ENCODE measurements at regions not wholly inside any gene's neighbourhood (a gene's known extent, or its start where the extent isn't known, plus 50 kb on each side); places are given as distances from the start of the nearest gene placed in this dataset.
"Not testable (repeated sequence)": the region's sequence is repeated elsewhere in the genome, so short reads cannot be mapped to it uniquely, and the experiment has no call there.

DNA sequence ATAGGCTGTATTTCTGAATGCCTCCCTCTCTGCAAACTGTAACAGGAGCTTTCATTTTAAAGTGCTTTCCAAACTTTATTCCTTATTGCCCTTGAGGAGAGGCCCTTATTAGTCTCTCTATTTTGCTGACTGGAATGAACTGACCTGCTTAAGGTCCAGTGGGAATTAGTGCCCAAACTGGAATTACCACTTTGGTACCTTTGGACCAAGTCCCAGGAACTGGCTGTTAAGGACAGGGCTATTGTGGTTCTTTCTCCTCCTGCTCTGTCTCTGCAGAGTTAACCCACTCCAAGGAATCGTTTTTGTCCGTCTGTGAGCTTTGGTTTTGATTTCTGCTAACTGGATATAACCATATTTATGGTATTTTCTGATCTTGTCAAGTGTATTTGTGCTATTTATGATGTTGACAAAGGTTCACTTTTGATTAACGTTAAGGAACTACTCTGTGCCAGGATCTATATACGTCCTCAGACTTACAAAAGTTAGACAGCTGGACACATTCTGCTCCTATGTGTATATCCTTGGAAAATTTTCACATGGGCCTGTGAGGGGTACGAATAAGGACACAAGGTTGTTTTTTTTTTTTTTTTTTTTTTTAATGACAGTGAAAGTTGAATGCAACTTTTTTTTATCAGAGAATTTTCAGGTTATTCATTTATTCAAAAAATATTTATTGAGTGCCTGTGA lies 189.1 kb upstream of the ANKRD55 start:
- DNase-seq (ENCODE audit: low read depth in 2 of 2) = no peak

DNA sequence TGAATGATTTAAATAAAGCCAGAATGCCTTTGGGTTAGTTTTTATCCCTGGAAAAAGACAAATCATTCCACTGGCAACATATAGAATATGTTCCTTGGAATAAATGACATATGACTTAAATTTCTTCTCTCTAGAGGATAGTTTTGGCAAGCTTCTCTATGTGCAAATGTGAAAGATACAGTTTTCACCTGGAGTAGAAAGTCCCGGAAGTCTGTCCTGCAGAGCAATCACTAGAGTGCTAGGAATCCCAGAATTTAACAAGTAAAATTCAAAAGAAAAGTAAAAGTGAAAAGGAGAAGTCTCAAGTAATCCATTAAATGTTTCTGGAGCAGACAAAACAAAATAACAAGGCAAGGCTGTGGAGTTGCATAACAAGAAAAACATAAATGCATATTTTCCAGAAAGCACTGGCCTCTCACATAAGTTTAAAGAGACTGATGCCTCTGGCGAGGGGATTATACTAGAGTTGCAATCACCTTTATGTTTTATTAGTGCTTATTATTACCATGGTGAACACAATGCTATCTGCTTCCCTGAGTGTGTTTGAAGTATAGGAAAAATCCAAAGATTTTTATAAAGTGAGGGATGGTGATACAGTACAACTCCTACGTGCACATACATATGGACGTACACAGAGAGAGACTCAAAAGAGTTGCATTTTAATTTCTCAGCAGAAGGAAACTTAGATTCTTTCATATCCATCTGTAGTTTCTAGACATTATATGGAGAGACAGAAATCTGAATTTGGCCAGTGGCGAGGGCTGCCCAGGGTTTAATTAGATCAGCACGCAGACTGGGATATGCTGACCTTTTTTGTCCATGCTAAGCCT lies 188.3 kb upstream of the ANKRD55 start:
- no peak for DNase-seq (ENCODE audit: low read depth in 2 of 2)

DNA sequence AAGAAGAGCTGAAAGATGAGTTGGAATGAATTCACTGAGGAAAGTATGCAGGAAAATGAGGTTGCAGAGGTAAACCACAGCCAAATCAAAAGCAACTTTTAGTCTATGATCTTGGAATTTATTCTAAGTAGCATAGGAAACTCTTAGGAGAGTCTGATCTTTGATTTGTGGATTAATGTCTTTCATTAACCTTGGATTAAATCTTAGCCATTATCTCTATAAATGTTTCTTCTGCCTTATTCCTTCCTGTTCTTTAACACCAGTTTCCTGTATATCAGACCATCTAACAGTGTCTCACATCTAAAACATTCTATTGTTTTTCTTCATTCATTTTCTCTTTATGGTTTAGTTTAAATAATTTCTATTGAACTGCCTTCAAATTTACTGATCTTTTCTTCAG lies 187.2 kb upstream of the ANKRD55 start:
- no peak for DNase-seq (ENCODE audit: low read depth in 2 of 2)

DNA sequence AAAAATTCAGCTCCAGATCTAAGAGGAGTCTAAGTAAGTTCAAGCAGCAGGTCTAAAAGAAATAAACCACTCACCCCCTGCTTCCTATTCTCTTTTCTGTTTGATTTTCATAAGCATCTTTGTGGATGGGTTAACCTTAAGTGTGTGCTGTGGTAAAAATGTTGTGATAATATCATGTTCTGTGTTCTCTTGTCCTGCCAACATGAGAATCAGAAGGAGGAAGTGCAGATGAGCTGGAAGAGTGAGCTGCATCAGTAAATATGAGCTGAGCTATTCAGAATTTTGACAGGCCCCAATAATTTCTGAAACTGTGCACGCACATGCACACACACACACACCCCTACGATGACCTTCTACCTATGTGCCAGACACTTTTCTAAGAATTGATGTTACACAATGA lies 186.5 kb upstream of the ANKRD55 start:
- DNase-seq (ENCODE audit: low read depth in 2 of 2) = no peak

DNA sequence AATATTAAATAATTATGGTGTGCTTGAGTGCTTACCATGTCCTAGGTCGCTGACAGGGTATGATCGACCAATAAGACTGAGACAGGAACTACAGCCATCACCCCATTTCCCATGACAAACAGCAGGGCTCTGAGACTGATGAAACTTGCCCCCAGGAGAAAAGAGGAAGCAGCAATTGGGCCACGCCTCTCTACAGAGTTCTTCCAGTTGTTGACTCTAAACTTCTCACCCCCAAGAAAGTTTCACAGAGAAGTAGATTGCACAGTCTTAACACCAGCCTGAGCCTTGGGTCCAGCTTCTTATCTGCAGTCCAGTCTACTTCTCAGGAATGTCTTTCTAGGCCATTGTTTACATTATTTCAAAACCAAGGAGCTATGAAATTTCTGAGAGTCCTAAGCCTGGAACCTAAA lies 182.2 kb upstream of the ANKRD55 start:
- DNase-seq (ENCODE audit: low read depth in 2 of 2) = no peak

DNA sequence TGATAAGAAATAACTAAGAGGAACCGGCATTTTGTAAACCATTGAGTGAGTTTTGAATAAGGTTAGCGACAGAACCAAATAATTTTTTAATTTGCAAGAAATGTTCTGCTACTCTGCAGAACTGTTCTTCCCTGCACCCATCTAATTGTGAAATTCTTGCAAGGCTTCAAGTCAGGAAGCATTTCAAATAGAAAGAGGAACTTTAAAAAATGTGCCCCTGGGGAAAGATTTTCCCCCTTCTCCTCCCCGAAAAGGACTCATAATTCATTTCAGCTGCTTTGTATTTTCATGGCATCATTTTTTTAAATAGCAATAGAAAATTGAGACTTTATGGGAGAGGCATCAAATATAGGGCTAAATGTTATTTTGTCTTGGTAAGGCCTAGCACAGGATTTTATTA lies 180.9 kb upstream of the ANKRD55 start:
- no peak for DNase-seq (ENCODE audit: low read depth in 2 of 2)

DNA sequence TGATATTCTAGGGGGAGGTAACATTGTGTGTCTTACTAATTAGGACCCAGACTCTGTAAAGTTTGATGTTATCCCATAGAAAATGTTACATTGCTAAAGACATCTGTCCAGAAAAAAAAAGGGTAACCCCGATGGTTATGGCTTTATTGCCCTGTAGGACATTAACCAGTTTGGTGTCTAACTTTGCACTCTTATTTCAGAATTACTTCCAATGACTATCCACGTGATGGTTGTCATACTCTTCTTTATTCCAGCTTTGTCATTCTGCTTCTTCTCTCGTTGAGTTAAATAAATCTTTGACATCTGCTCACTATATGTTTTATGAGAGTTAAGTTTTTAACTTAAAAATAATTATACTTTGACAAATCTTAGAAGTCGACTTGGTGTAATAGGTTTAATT lies 180.4 kb upstream of the ANKRD55 start:
- no peak for DNase-seq (ENCODE audit: low read depth in 2 of 2)

DNA sequence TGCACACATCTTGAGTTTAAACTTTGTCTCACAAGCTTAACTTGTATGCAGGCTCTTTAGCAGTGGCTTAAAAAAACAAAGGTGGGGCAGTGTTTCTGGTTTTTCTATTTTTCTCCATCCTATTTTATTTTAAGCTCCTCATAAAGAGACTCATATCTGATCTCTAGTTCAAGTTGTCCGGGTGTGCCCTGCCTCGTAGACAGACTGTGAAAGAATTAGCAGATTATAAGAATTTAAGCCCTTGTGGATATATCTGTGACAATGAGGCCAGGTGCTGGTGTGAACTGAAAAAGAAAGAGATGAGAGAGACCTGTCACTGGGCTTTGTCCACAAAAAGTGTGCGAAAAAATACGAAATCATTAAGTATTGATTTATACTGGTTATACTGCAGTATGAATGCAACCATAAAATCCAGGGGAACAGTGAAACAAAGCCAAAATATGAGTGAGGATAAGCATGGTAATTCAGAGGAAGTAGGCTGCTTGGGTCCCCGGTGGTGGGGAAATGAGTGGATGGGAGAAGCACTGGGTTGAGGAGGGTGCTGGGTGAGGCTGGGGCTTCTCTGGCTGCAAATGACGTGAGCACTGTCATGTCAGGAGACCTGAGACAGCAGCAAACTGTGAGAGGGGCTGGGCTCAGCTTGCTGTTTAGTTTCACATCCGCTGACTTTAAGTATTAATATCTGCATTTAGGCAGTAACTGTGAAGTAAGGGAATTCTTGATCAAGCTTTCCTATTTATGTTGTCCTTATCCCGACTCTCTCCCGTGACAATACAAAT lies 179.7 kb upstream of the ANKRD55 start:
- no peak for DNase-seq (ENCODE audit: low read depth in 2 of 2)

DNA sequence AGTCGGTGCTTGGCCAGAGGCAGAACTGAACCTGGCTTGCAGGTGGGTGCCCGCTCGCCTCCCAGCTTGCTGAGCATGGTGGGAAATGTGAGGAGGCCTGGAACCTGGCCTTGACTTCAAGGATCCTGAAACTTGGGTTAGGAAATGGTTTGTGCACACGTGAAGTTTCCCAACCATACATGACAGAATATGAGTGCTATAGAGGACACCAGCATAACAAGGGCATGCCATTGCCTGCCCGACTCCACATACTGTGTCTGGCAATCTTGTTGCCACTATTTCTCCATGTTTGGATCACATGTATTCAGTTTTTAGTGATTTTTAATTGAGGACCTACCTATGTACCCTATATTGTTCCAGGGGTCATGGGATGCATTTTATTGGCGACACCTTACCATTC lies 177.6 kb upstream of the ANKRD55 start:
- no peak for DNase-seq (ENCODE audit: low read depth in 2 of 2)

DNA sequence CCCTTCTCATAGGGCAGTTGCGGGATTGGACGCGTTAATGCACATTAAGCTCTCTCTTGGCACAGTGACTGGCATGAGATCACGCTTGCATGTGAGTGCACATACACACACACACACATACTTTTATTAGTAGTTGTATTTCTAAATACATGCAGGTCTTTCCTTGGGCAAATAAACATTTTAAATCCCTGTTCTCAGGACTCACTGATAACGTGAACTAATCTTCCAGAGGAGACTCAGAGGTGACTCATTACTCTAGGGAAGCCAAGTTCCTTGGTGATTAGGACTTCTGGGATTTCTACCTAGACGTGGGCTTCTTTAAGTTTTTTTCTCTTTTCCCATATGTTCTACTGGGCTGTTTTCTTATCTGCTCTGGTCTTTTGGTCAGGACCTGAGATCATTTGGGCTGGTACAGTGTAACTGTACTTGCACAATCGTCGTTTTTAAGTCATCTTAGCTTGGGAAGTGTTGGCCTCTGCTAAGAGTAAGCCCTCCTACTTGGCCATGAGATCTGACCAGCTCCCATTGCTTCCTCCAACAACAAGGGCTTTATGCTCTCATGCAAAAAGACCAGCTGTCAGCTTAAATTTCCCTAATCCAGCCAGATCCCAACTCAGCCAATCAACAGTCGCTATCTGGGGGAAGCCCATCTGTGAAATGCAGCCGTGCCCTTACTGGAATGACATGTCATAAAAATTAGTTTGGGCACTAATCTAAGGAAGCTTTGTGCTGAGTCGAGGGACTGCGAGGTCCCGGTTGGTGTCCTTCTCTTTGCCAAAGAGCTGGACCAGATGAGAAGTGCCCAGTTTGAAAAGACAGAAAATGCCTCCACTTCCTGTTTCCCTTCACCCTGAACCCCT lies 176.4 kb upstream of the ANKRD55 start:
- no peak for DNase-seq (ENCODE audit: low read depth in 2 of 2)

DNA sequence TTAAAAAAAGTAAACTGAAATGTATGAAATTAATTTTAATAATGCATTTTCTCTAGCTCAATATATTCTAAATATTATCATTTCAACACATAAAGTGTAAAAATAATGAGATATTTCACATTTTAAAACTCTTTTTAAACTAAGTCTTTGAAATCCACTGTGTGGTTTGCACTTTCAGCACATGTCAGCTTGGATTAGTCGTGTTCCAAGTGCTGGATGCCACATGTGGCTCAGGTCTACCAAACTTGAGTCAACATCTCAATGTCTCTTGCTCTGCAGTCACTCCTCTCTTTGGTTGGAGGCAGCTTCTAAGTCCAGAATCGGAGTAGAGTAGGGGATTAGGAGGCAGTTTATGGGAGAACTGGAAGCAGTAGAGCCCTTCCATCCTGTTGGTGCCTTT lies 173.7 kb upstream of the ANKRD55 start:
- DNase-seq (ENCODE audit: low read depth in 2 of 2) = no peak

DNA sequence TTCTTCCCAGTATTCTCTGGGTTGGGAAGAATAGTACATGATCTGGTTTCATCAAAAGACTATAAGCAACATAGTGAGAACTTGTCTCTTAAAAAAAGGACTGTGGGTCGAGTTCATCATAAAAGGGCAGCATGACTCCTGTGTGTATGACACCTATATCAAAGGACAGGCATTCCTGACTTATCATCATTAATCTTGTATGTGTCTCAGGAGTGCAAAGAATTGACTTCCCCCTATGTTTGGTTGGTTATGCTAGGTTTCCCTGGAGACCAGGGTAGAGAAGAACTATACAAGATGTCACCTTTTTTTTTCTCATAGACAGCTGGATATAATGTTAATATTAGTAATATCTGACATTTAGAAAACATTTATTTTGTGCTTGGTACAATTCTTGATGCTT lies 173.1 kb upstream of the ANKRD55 start:
- DNase-seq (ENCODE audit: low read depth in 2 of 2) = no peak

DNA sequence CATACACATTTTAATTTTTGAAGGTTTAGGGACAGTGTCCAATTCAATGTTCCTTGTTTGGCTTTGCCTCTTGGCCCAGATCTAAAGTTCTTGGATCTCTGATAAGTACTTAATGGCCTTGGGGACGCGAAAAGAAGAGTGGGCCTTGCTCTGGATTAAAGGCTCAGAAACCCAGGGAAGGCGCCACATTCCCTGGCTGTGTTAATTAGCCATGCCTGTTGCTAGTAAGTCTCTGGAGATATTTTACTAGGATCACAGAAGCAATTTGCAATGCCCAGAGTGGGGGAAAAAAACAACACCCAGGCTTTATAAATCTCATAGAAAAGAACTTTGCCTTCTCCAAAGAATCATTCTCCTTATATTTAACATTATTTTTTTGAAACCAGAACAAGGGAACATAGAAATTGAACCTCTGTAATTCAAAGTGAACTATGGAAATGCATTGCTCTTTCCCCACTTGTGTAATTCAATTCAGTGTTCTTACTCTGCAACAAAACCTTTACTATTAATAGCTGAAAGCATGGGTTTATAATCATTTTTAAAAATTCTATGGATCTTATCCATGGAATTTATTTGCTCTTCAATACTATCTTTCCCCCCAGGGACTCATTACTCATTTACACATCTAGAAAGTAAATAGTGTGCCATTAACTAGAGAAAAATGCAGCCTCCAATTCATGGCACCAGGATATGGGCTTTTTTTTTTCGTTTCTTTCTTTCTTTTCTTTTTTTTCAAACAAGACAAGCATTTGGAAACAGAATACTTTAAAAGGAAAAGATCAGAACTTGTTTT lies 172.2 kb upstream of the ANKRD55 start:
- no peak for DNase-seq (ENCODE audit: low read depth in 2 of 2)

DNA sequence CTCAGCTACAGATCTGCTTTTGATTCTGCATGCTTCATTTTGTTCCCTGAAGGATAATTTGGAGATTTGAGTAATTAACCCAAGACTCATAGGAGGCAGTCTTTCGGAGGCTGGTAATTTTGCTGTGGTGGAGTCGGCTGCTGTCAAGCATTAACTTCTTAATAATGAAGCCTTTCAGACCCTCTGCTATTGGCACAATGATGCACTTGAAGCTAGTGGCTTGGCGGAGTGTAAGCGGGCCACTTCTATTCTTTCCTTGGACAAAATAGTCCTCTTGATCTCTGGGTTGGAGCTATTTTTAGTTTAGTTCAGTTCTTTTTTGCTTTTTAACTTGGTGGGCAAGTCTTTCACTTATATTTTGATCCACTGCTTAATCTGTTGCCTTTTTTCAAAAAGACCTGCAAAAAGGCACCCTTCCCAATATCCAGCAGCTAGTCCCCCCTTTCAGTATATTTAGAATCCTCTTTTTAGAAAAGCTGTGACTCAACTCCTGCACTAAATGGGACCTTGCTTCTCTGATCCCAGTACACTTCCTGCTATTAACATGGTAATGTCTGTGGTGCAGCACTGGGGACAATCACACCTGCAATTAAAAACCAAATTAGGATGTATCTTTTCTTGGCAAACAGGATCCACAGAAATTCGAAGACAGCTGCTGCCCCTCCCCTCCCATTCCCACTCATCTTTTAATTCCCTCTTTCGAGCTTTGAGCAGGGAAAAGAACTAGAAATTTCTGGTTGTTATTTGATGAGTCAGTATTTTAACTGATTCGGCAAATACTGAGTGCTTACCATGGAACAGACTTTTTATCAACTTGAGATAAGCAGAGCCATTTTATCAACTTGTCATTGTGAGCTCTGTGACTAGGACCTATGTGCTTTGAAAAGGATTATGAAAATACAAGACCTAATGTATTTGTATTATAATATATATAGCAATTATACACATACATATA lies 169.4 kb upstream of the ANKRD55 start:
- DNase-seq (ENCODE audit: low read depth in 2 of 2) = no peak

DNA sequence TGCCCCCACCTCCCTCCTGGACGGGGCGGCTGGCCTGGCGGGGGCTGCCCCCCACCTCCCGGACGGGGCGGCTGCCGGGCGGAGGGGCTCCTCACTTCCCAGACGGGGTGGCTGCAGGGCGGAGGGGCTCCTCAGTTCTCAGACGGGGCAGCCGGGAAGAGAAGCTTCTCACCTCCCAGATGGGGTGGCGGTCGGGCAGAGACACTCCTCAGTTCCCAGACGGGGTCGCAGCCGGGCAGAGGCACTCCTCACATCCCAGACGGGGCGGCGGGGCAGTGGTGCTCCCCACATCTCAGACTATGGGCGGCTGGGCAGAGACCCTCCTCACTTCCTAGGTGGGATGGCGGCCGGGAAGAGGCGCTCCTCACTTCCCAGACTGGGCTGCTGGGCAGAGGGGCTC lies 164.7 kb upstream of the ANKRD55 start:
- DNase-seq (ENCODE audit: low read depth in 2 of 2) = not testable (repeated sequence)

DNA sequence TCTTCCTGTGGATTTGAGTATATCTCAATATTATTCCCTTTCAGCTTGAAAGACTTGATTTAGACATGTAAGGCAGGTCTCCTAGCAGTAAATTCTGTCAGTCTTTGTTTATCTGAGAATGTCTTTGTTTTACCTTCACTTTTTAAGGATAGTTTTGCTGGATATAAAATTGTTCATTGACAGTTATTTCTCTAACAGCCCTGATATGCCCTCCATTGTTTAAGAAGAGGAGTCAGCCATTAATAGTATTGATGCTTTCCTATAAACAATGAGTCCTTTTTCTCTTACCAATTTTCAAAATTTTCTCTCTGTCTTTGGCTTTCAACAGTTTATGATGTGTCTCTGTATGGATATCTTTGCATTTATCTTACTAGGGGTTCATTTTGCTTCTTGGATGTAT lies 163.5 kb upstream of the ANKRD55 start:
- DNase-seq (ENCODE audit: low read depth in 2 of 2) = no peak

DNA sequence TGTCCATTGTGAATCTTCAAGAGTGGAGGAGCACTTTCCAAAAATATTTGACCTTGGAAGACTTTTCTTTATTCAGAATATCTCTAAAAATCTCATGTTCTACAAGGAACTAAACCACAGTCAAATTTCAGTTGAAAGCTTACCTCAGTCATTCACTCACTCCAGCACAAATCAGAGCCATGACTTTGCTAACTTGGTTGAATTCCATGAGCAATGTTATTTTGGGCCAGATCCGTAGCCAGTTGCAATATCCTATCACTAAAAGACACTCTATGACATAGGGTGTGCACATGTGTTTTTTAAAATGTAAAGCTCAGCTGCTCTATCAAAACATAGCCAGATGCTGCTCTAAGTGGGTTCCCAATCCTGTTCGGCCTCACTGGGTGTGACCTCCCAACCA lies 156.1 kb upstream of the ANKRD55 start:
- no peak for DNase-seq (ENCODE audit: low read depth in 2 of 2)

DNA sequence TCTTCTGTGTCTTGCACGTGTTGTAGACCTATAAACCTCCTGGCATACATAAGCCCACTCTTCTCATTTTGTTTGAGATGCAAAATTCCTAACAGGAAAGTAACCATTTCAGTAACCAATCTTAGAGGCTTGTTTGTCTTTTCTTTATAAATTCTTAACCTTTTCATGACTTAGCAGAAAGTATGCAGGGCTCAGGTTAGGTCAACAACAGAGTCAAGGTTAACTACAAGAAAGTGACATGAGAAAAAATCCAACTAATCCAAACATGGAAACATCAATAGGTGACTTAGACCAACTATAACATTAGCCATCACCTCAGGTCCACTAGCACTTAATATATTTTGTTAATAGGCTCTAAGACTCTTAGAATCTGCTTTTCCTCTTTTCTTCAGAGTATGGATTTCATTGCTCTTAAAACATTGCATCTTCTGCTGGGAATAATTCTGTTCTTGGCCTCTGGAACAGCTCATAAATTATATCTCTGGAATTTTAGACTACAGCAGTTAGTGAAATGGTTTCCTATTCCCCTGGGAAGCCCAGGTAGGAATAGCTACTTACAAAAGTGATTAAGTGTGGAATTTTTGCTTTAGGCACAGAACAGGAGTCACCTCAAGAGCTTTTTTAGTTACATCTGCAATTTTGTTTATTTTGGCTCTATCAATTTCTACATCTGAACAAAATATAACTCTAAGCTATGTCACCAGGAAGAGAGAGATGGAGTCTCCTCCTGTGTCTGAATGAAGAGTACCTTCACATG lies 155.3 kb upstream of the ANKRD55 start:
- no peak for DNase-seq (ENCODE audit: low read depth in 2 of 2)

DNA sequence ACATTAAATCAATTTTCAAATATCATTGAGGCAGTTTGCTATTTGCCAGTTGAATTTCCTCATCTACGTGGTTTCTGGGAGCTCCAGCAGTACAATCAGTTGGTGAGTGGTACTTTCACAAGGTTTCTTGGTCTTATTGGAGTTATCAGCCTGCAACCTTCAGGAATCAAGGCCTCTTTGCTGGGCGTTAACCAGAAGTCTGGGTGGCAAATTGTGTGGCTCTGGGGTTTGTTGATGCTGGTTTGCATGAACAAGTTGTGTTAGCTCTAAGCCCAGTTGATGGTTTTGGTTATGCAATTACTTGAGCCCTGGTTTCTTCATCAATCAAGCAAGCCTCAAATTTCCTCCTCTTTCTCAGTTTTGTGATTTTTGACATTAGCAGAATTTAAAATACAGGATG lies 152.9 kb upstream of the ANKRD55 start:
- no peak for DNase-seq (ENCODE audit: low read depth in 2 of 2)

All from stimulated activated CD8-positive, alpha-beta memory T cell treated with anti-CD3 and anti-CD28 coated beads, Interleukin-2, amount 100 ng/mL, for 1 hour (primary cell).